Hepatocyte (in vitro differentiated cells): ENCODE measurements at regions not wholly inside any gene's neighbourhood (a gene's known extent, or its start where the extent isn't known, plus 50 kb on each side); places are given as distances from the start of the nearest gene placed in this dataset.

ENCODE experiments used
- EZH2 ChIP-seq: fragments of 200-600 bp; sonication (generic); IDR thresholded peaks from 2 replicates; pipeline ENCODE4 v1.6.1; 2016; ENCODE audit warnings: antibody characterized with exemption, mild to moderate bottlenecking, borderline replicate concordance
- TF ChIP-seq, protein P1 (sequence below): fragments of 200-600 bp; sonication (generic); IDR thresholded peaks from 2 replicates; pipeline ENCODE4 v1.5.1; 2016; ENCODE audit warnings: antibody characterized with exemption, mild to moderate bottlenecking; ENCODE audit not compliant: poor library complexity

DNA sequence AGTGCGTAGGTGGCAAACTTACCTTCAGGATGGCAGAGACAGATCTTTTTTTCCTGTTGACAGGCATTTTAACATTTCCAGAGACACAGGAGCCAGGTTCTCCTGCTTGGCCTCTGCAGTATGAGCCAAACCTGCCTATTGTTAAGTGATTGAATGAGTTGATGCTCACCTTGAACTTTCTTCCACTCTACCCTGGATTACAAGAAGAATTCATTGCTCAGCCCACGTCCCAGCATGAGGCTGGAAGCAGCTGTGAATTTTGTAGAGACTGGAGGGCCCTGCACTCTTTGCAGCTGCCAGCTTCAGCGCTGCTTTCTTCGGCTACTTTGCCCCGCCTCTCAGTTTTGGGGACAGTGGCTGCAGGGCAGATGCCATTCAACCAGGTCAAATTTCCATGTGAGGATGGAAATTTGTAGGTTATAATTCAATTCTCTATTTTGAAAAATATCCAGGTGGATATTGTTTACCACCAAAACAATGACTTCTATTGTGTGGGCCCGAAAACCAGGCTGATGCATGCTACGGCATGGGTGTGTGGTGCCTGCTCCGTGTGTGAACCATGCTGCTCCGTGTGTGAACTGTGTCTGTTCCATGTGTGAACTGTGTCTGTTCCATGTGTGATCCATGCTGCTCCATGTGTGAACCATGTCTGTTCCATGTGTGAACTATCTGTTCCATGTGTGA lies 75.2 kb upstream of the METTL9 start:
- TF ChIP-seq, protein P1, sequence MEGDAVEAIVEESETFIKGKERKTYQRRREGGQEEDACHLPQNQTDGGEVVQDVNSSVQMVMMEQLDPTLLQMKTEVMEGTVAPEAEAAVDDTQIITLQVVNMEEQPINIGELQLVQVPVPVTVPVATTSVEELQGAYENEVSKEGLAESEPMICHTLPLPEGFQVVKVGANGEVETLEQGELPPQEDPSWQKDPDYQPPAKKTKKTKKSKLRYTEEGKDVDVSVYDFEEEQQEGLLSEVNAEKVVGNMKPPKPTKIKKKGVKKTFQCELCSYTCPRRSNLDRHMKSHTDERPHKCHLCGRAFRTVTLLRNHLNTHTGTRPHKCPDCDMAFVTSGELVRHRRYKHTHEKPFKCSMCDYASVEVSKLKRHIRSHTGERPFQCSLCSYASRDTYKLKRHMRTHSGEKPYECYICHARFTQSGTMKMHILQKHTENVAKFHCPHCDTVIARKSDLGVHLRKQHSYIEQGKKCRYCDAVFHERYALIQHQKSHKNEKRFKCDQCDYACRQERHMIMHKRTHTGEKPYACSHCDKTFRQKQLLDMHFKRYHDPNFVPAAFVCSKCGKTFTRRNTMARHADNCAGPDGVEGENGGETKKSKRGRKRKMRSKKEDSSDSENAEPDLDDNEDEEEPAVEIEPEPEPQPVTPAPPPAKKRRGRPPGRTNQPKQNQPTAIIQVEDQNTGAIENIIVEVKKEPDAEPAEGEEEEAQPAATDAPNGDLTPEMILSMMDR: no peak
- no peak for TF ChIP-seq EZH2
